ENCODE measurements at regions not wholly inside any gene's neighbourhood (a gene's known extent, or its start where the extent isn't known, plus 50 kb on each side); places are given as distances from the start of the nearest gene placed in this dataset.
"Not testable (repeated sequence)": the region's sequence is repeated elsewhere in the genome, so short reads cannot be mapped to it uniquely, and the experiment has no call there.

- intact Hi-C loops (cut with DNase I): no loop called here
- Histone ChIP-seq H3K36me3 (no peaks in the 10 kb centered on the region), H3K4me1 (no peaks in the 10 kb centered on the region), H3K9ac (ENCODE audit: low read depth in 2 of 2, low read length in 2 of 2) (no peak overlapping the region), H3K27me3 (no peaks in the 10 kb centered on the region), H3K4me3 (no peak overlapping the region), H3K9me3 (no peaks in the 10 kb centered on the region), H3K27ac (no peak overlapping the region)
- DNase-seq: no peak
- no peak for TF ChIP-seq CTCF (IDR thresholded peaks at IDR 0.05)
Observed at GRCh38 chr13:65217471-65217995, 2012.6 kb downstream of the PCDH9 start.

- H3K4me3 ChIP-seq; H3K27me3 ChIP-seq; H3K36me3 ChIP-seq; H3K27ac ChIP-seq; H3K4me1 ChIP-seq; H3K9ac ChIP-seq (ENCODE audit: low read depth in 2 of 2, low read length in 2 of 2); H3K9me3 ChIP-seq; DNase-seq; intact Hi-C loops (cut with DNase I): not testable (repeated sequence)
Observed at GRCh38 chr13:65202845-65203244, 2027.3 kb downstream of the PCDH9 start.

- no peak overlapping the region for H3K9ac ChIP-seq (ENCODE audit: low read depth in 2 of 2, low read length in 2 of 2)
- intact Hi-C loops (cut with DNase I): no loop called here
- H3K36me3 ChIP-seq: no peaks in the 10 kb centered on the region
- DNase-seq: no peak
- H3K4me1 ChIP-seq: no peaks in the 10 kb centered on the region
- H3K4me3 ChIP-seq: no peak overlapping the region
- TF ChIP-seq CTCF (IDR thresholded peaks at IDR 0.05): no peak
- no peak overlapping the region for H3K27ac ChIP-seq
- H3K27me3 ChIP-seq: no peaks in the 10 kb centered on the region
- no peaks in the 10 kb centered on the region for H3K9me3 ChIP-seq
Observed at GRCh38 chr13:65188721-65189120, 2041.4 kb downstream of the PCDH9 start.

- Histone ChIP-seq H3K9ac (ENCODE audit: low read depth in 2 of 2, low read length in 2 of 2) (no peak overlapping the region), H3K36me3 (no peaks in the 10 kb centered on the region)
- TF ChIP-seq CTCF (IDR thresholded peaks at IDR 0.05): no peak
Observed at GRCh38 chr13:65168026-65168425, 2062.1 kb downstream of the PCDH9 start.

GRCh38 chr13:65166675-65167074, 2063.5 kb downstream of the PCDH9 start:
- Histone ChIP-seq H3K36me3 (no peaks in the 10 kb centered on the region), H3K9me3 (no peaks in the 10 kb centered on the region), H3K9ac (ENCODE audit: low read depth in 2 of 2, low read length in 2 of 2) (no peak overlapping the region), H3K27me3 (no peaks in the 10 kb centered on the region), H3K27ac (no peak overlapping the region), H3K4me3 (no peak overlapping the region), H3K4me1 (no peaks in the 10 kb centered on the region)
- intact Hi-C loops (cut with DNase I): no loop called here
- DNase-seq: no peak
- no peak for TF ChIP-seq CTCF (IDR thresholded peaks at IDR 0.05)

More at GRCh38 chr13:65168026-65168425, 2062.1 kb downstream of the PCDH9 start:
- intact Hi-C loops (cut with DNase I): no loop called here
- Histone ChIP-seq H3K4me1 (no peaks in the 10 kb centered on the region), H3K9me3 (no peaks in the 10 kb centered on the region), H3K27ac (no peak overlapping the region), H3K4me3 (no peak overlapping the region), H3K27me3 (no peaks in the 10 kb centered on the region)
- no peak for DNase-seq

GRCh38 chr13:65159803-65160202, 2070.3 kb downstream of the PCDH9 start:
- intact Hi-C loops (cut with DNase I): no loop called here
- Histone ChIP-seq H3K4me3 (no peak overlapping the region), H3K27ac (no peak overlapping the region), H3K9ac (ENCODE audit: low read depth in 2 of 2, low read length in 2 of 2) (no peak overlapping the region), H3K36me3 (no peaks in the 10 kb centered on the region), H3K27me3 (no peaks in the 10 kb centered on the region), H3K9me3 (no peaks in the 10 kb centered on the region), H3K4me1 (no peaks in the 10 kb centered on the region)
- TF ChIP-seq CTCF (IDR thresholded peaks at IDR 0.05): no peak
- no peak for DNase-seq

Measured in colonic mucosa (tissue), 4 donors.